HepG2 (cell line): ENCODE measurements at regions not wholly inside any gene's neighbourhood (a gene's known extent, or its start where the extent isn't known, plus 50 kb on each side); places are given as distances from the start of the nearest gene placed in this dataset.

Experiments
- ATAC-seq: fragments of 200-7000 bp; cut with Tn5 transposase; 3 replicates; pipeline ENCODE4 v1.9.1; 2020; ENCODE audit warnings: mild to moderate bottlenecking, moderate library complexity
- BruUV-seq: library from RNA; stranded (reverse); fragments of 400-500 nt; replicated peaks from 2 replicates; lab custom pipeline; 2021; lab: Mats Ljungman, UMichigan
- CTCF ChIA-PET: fragments of 300-600 bp; formaldehyde crosslinking; extraction: SDS; loops from one replicate; lab custom pipeline; 2021; ENCODE audit warnings: low total read pairs, inconsistent platforms, low intra/inter-chr PET ratio; lab: Yijun Ruan, JAX
- POLR2A ChIA-PET: fragments of 350-600 bp; sonication (Branson Sonifier 250); formaldehyde crosslinking; loops from one replicate; lab custom pipeline; 2020; ENCODE audit warnings: antibody characterized with exemption, inconsistent platforms; lab: Yijun Ruan, JAX
- DNase-seq: peaks from one replicate; pipeline ENCODE4 v3.0.0-alpha.2; 2015; ENCODE audit warnings: low spot score
- FAIRE-seq: peaks from 3 replicates; lab custom pipeline; 2011; peaks lifted over from hg19 to GRCh38; lab: Jason Lieb, UNC
- H2AFZ ChIP-seq: one replicate; pipeline ENCODE4 v1.6.1; 2011; ENCODE audit warnings: low read length, inconsistent platforms
- H3K27ac ChIP-seq: fragments of 300-600 bp; 3 replicates; pipeline ENCODE4 v1.8.0; 2011; ENCODE audit warnings: mixed run types, mild to moderate bottlenecking, mixed read lengths, low read length, inconsistent platforms; ENCODE audit not compliant: insufficient read depth; ENCODE audit errors: extremely low read length
- H3K27me3 ChIP-seq, 2 experiments: fragments of 200-600 bp in 1 of 2; 2 replicates in 1 of 2; 3 replicates in 1 of 2; pipeline versions ENCODE4 v1.6.0 to v1.8.0; 2011; ENCODE audit warnings: low read length in 2 of 2, mild to moderate bottlenecking in 2 of 2, moderate library complexity in 2 of 2, inconsistent platforms in 1 of 2; ENCODE audit not compliant: insufficient read depth in 2 of 2, control insufficient read depth in 1 of 2
- H3K36me3 ChIP-seq, 2 experiments: fragments of 200-600 bp in 1 of 2; replicated peaks in 1 of 2; 2 replicates in 1 of 2; 3 replicates in 1 of 2; pipeline versions ENCODE4 v1.5.1 to v1.8.0; 2011; ENCODE audit warnings: low read length in 2 of 2, inconsistent platforms in 1 of 2; ENCODE audit not compliant: insufficient read depth in 2 of 2, control insufficient read depth in 1 of 2
- H3K4me1 ChIP-seq: 2 replicates; pipeline ENCODE4 v1.5.1; 2012; ENCODE audit warnings: low read length, inconsistent platforms; ENCODE audit not compliant: insufficient read depth
- H3K4me2 ChIP-seq: 2 replicates; pipeline ENCODE4 v1.6.0; 2011; ENCODE audit warnings: low read depth, low read length, inconsistent platforms
- H3K4me3 ChIP-seq, 3 experiments: fragments of 200-600 bp in 1 of 3; sonication (generic), shearing (Covaris generic) in 1 of 3; replicated peaks in 1 of 3; 2 replicates each; pipeline ENCODE4 v1.5.1; 2011 to 2016; ENCODE audit warnings: low read length in 3 of 3, inconsistent platforms in 2 of 3, low read depth in 2 of 3, mild to moderate bottlenecking in 2 of 3, control low read depth in 1 of 3, mixed read lengths in 1 of 3; ENCODE audit not compliant: insufficient read depth in 1 of 3
- H3K79me2 ChIP-seq: one replicate; pipeline ENCODE4 v1.6.1; 2011; ENCODE audit warnings: low read length, inconsistent platforms; ENCODE audit not compliant: insufficient read depth
- H3K9ac ChIP-seq: 2 replicates; pipeline ENCODE4 v1.6.0; 2011; ENCODE audit warnings: mild to moderate bottlenecking, low read depth, low read length, inconsistent platforms; ENCODE audit not compliant: insufficient read depth
- H3K9me3 ChIP-seq: 2 replicates; pipeline ENCODE4 v1.5.1; 2012; ENCODE audit warnings: mild to moderate bottlenecking, low read length
- H4K20me1 ChIP-seq: 2 replicates; pipeline ENCODE4 v1.6.0; 2011; ENCODE audit warnings: inconsistent platforms, mild to moderate bottlenecking, low read length, moderate library complexity; ENCODE audit not compliant: insufficient read depth
- BRCA1 ChIP-seq: sonication (generic); formaldehyde crosslinking; IDR thresholded peaks from 2 replicates; pipeline ENCODE4 v1.4.0; 2020; ENCODE audit warnings: missing genetic modification reagents
- CBX1 ChIP-seq: IDR thresholded peaks from one replicate; pipeline ENCODE4 v1.6.1; 2016; ENCODE audit warnings: antibody characterized with exemption, low read depth
- KLF12 ChIP-seq: sonication (generic); formaldehyde crosslinking; IDR thresholded peaks from 2 replicates; pipeline ENCODE4 v1.4.0; 2020; ENCODE audit warnings: missing genetic modification reagents, borderline replicate concordance
- MYNN ChIP-seq: sonication (generic); formaldehyde crosslinking; IDR thresholded peaks from 2 replicates; pipeline ENCODE4 v1.4.0; 2020; ENCODE audit warnings: mild to moderate bottlenecking, low read depth, missing genetic modification reagents
- PPARG ChIP-seq: conservative IDR thresholded peaks from 2 replicates; pipeline ENCODE4 v1.6.1; 2016; ENCODE audit warnings: missing biosample characterization, missing genetic modification reagents
- SMYD3 ChIP-seq: sonication (generic); formaldehyde crosslinking; IDR thresholded peaks from 2 replicates; pipeline ENCODE4 v1.8.1; 2023; ENCODE audit warnings: mild to moderate bottlenecking, missing genetic modification reagents
- XBP1 ChIP-seq: sonication (generic); formaldehyde crosslinking; IDR thresholded peaks from 2 replicates; pipeline ENCODE4 v1.5.0; 2020; ENCODE audit warnings: missing genetic modification reagents
- ZNF136 ChIP-seq: sonication (generic); formaldehyde crosslinking; IDR thresholded peaks from 2 replicates; pipeline ENCODE4 v1.8.1; 2022; ENCODE audit warnings: low read depth, mild to moderate bottlenecking, moderate library complexity, missing genetic modification reagents
- ZNF296 ChIP-seq: sonication (generic); formaldehyde crosslinking; conservative IDR thresholded peaks from 2 replicates; pipeline ENCODE4 v1.5.0; 2020; ENCODE audit warnings: mild to moderate bottlenecking, missing genetic modification reagents
- ZNF782 ChIP-seq: sonication (generic); formaldehyde crosslinking; IDR thresholded peaks from 2 replicates; pipeline ENCODE4 v1.4.0; 2020; ENCODE audit warnings: missing genetic modification reagents, mild to moderate bottlenecking, borderline replicate concordance
- WGBS: methylation state at CpG from one replicate; pipeline ENCODE4 v1.1.6; 2017; ENCODE audit warnings: low lambda C conversion rate; 5-methylcytosine and 5-hydroxymethylcytosine counted together
- in situ Hi-C: cut with HindIII; loops from 2 replicates; pipeline ENCODE4 v1.10.0; 2017; ENCODE audit warnings: low pct_unique_long_range_greater_than_20kb; ENCODE audit not compliant: extremely low pct_ligation_motif_present
- intact Hi-C: fragments of 100-400 bp; cut with micrococcal nuclease; formaldehyde crosslinking; loops from one replicate; pipeline ENCODE4 v1.10.0; 2022; ENCODE audit not compliant: unreplicated experiment
- TF ChIP-seq, protein P1 (sequence below), 2 experiments: IDR thresholded peaks; 2 replicates each; pipeline ENCODE4 v1.6.1; 2011 to 2012; ENCODE audit warnings: low read length in 2 of 2, borderline replicate concordance in 1 of 2, low read depth in 1 of 2, mild to moderate bottlenecking in 1 of 2, moderate library complexity in 1 of 2
- TF ChIP-seq, protein P2 (sequence below): sonication (generic); formaldehyde crosslinking; IDR thresholded peaks from 2 replicates; pipeline ENCODE4 v1.4.0; 2020; ENCODE audit warnings: missing genetic modification reagents
- TF ChIP-seq, protein P3 (sequence below): sonication (generic); formaldehyde crosslinking; IDR thresholded peaks from 2 replicates; pipeline ENCODE4 v1.5.0; 2020; ENCODE audit warnings: missing genetic modification reagents

DNA sequence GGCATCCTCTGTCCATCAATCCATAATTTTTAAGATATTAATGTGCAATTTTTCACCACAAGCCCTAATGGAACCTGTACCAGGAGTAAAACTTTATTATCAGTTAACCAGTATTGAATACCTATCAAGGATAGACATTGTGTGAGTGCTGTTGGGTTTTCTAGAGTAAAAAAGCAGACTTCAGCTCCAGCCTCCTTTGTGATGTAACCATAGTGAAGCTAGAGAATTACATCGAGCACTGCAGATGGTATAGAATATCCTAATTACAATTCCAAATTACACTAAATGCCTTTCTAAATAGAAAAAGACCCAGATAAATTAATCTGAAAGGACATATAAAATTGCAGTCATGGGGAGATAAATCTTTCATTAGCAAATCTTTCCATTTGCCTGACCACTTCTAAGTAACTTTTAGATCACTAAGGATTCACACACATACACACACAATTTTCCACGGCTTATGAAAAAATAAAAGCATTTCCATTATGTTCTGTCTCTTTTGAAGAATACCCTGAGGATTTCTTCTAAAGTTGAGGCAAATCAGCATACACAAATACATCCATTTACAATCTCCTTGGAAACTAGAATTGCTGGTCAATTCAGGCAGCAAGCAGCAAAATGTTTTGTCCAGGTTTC lies 117.1 kb upstream of the TANK start:
- no peaks in the 10 kb centered on the region for H3K36me3 ChIP-seq
- CTCF ChIA-PET: no interaction called here
- 0% methylated on average over 2 of the region's 2 CpGs for WGBS

More for the DNA sequence above, 117.1 kb upstream of the TANK start:
- ATAC-seq (no peak), DNase-seq (no peak), FAIRE-seq (no peak)
- Histone ChIP-seq H3K4me2 (no peak overlapping the region), H3K27ac (no peak overlapping the region), H3K79me2 (no peaks in the 10 kb centered on the region), H3K27me3 (no peaks in the 10 kb centered on the region), H3K9ac (no peak overlapping the region), H3K4me3 (no peak overlapping the region), H3K9me3 (no peaks in the 10 kb centered on the region), H4K20me1 (no peaks in the 10 kb centered on the region), H3K4me1 (no peaks in the 10 kb centered on the region), H2AFZ (no peak overlapping the region)
- in situ Hi-C loops: no loop called here
- no TSS peak for BruUV-seq
- intact Hi-C loops: no loop called here
- POLR2A ChIA-PET: no interaction called here
- TF ChIP-seq, protein P1, sequence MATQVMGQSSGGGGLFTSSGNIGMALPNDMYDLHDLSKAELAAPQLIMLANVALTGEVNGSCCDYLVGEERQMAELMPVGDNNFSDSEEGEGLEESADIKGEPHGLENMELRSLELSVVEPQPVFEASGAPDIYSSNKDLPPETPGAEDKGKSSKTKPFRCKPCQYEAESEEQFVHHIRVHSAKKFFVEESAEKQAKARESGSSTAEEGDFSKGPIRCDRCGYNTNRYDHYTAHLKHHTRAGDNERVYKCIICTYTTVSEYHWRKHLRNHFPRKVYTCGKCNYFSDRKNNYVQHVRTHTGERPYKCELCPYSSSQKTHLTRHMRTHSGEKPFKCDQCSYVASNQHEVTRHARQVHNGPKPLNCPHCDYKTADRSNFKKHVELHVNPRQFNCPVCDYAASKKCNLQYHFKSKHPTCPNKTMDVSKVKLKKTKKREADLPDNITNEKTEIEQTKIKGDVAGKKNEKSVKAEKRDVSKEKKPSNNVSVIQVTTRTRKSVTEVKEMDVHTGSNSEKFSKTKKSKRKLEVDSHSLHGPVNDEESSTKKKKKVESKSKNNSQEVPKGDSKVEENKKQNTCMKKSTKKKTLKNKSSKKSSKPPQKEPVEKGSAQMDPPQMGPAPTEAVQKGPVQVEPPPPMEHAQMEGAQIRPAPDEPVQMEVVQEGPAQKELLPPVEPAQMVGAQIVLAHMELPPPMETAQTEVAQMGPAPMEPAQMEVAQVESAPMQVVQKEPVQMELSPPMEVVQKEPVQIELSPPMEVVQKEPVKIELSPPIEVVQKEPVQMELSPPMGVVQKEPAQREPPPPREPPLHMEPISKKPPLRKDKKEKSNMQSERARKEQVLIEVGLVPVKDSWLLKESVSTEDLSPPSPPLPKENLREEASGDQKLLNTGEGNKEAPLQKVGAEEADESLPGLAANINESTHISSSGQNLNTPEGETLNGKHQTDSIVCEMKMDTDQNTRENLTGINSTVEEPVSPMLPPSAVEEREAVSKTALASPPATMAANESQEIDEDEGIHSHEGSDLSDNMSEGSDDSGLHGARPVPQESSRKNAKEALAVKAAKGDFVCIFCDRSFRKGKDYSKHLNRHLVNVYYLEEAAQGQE (IDR thresholded peaks at IDR 0.05; ENCODE audit: borderline replicate concordance in 1 of 2, low read depth in 1 of 2, low read length in 2 of 2): no peak
- no peak for TF ChIP-seq BRCA1 (CRISPR knock-in tag)
- no peak for TF ChIP-seq CBX1
- TF ChIP-seq ZNF296 (CRISPR knock-in tag): no peak
- no peak for TF ChIP-seq KLF12 (CRISPR knock-in tag)
- TF ChIP-seq, protein P2, sequence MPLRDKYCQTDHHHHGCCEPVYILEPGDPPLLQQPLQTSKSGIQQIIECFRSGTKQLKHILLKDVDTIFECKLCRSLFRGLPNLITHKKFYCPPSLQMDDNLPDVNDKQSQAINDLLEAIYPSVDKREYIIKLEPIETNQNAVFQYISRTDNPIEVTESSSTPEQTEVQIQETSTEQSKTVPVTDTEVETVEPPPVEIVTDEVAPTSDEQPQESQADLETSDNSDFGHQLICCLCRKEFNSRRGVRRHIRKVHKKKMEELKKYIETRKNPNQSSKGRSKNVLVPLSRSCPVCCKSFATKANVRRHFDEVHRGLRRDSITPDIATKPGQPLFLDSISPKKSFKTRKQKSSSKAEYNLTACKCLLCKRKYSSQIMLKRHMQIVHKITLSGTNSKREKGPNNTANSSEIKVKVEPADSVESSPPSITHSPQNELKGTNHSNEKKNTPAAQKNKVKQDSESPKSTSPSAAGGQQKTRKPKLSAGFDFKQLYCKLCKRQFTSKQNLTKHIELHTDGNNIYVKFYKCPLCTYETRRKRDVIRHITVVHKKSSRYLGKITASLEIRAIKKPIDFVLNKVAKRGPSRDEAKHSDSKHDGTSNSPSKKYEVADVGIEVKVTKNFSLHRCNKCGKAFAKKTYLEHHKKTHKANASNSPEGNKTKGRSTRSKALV (CRISPR knock-in tag): no peak
- TF ChIP-seq MYNN (CRISPR knock-in tag): no peak
- no peak for TF ChIP-seq ZNF136 (CRISPR knock-in tag)
- no peak for TF ChIP-seq ZNF782 (CRISPR knock-in tag)
- TF ChIP-seq PPARG (CRISPR knock-in tag): no peak
- TF ChIP-seq XBP1 (CRISPR knock-in tag): no peak
- TF ChIP-seq, protein P3, sequence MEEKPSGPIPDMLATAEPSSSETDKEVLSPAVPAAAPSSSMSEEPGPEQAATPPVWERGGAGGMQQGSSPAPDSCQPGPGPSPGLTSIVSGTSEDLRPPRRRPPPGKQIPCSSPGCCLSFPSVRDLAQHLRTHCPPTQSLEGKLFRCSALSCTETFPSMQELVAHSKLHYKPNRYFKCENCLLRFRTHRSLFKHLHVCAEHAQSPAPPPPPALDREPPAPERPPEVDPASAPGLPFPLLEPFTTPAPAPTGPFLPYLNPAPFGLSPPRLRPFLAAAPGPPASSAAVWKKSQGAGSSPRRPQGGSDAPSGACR: no peak
- no peak for TF ChIP-seq SMYD3 (CRISPR knock-in tag)
